ENCODE measurements at regions not wholly inside any gene's neighbourhood (a gene's known extent, or its start where the extent isn't known, plus 50 kb on each side); places are given as distances from the start of the nearest gene placed in this dataset.

- 72 to 80% (median 73%) methylated on average over 6 of the region's 6 CpGs for WGBS, 3 donors
- H3K27ac ChIP-seq (ENCODE audit: low read depth, low read length), result no peak overlapping the region
Observed at GRCh38 chr1:59077466-59078069, 219.3 kb upstream of the FGGY start.

- WGBS, 3 donors, result 54 to 78% (median 75%) methylated on average over 4 of the region's 4 CpGs
- no peak overlapping the region for H3K27ac ChIP-seq (ENCODE audit: low read depth, low read length)
Observed at GRCh38 chr1:59078070-59078800, 218.7 kb upstream of the FGGY start.

DNA sequence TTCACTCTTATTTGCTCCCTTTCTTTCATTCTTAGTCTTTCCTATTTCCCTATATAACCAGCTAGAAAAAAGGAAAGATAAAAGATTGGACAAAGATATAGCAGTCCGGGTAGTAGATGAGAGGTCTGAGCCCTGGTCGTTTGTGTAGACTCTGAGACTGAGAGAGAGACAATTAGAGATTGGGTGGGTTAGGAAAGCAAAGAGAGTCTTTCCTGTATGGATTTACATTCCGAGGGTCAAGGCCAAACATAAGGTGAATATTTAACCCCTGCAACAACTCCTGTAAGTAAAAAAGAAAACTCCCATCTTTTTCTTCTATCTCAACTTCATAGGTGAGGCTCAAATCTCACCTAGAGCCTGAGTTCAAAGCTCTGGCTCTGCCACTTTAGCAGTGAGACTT lies 218.0 kb upstream of the FGGY start:
- WGBS, 3 donors, result 62 to 83% (median 82%) methylated on average over 3 of the region's 3 CpGs
- no peak overlapping the region for H3K27ac ChIP-seq (ENCODE audit: low read depth, low read length)

GRCh38 chr1:59079434-59080140 lies 217.3 kb upstream of the FGGY start:
- H3K27ac ChIP-seq (ENCODE audit: low read depth, low read length), result no peak overlapping the region
- 53 to 59% (median 53%) methylated on average over 3 of the region's 3 CpGs for WGBS, 3 donors

DNA sequence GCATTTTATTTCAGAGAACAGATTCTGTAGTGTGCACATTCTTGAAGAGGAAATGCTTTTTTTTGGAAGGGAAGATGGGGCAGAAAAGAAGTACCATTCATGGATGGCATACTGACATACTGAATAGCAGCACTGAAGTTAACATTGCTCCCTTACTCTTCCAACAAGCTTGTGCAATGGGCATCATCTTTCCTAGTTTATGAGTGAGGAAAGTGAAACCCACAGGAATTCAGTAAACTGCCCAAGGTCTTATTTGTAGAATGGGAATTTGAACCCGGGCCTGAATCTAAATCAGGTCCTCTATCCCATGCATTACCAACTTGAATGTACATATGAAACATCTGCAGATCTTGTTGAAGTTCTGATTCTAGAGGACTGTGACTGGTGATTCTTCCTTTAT lies 215.7 kb upstream of the FGGY start:
- WGBS, 3 donors, result 95 to 97% (median 96%) methylated on average over 1 of the region's 1 CpG
- no peak overlapping the region for H3K27ac ChIP-seq (ENCODE audit: low read depth, low read length)

- WGBS, 3 donors, result 79 to 97% (median 88%) methylated on average over 5 of the region's 5 CpGs
- H3K27ac ChIP-seq (ENCODE audit: low read depth, low read length), result no peak overlapping the region
Observed at GRCh38 chr1:59081795-59082194, 215.1 kb upstream of the FGGY start.

GRCh38 chr1:59083946-59084865 lies 212.7 kb upstream of the FGGY start:
- H3K27ac ChIP-seq (ENCODE audit: low read depth, low read length), result peak overlapping the region; percentile 67
- 20 to 43% (median 31%) methylated on average over 9 of the region's 9 CpGs for WGBS, 3 donors

DNA sequence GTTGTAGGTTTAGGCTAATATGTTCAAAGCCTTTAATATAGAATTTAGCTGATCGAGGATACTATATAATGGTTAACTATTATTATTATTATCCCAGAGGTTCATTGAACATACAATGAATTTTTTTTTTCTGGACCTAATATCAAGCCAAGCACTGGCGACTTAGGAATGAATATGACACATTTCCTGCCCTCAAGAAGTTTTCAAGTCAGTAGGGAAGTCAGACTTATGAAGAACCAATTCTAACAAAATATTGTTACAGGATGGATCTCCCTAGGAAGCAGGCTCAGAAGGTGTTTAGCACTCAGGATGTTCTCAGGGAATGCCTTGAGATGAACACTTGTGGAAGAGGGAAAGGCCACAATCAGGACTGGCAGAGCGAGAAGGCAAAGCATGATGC lies 211.8 kb upstream of the FGGY start:
- no peak overlapping the region for H3K27ac ChIP-seq (ENCODE audit: low read depth, low read length)
- 83 to 90% (median 85%) methylated on average over 3 of the region's 3 CpGs for WGBS, 3 donors

- WGBS, 3 donors, result 84 to 98% (median 92%) methylated on average over 4 of the region's 4 CpGs
- H3K27ac ChIP-seq (ENCODE audit: low read depth, low read length), result no peak overlapping the region
Observed at GRCh38 chr1:59089036-59089798, 207.7 kb upstream of the FGGY start.

- WGBS, 3 donors, result 75 to 88% (median 87%) methylated on average over 4 of the region's 4 CpGs
- H3K27ac ChIP-seq (ENCODE audit: low read depth, low read length), result no peak overlapping the region
Observed at GRCh38 chr1:59089922-59090457, 206.9 kb upstream of the FGGY start.

GRCh38 chr1:59092126-59092525 lies 204.8 kb upstream of the FGGY start:
- H3K27ac ChIP-seq (ENCODE audit: low read depth, low read length), result no peak overlapping the region
- 86 to 91% (median 91%) methylated on average over 3 of the region's 3 CpGs for WGBS, 3 donors

DNA sequence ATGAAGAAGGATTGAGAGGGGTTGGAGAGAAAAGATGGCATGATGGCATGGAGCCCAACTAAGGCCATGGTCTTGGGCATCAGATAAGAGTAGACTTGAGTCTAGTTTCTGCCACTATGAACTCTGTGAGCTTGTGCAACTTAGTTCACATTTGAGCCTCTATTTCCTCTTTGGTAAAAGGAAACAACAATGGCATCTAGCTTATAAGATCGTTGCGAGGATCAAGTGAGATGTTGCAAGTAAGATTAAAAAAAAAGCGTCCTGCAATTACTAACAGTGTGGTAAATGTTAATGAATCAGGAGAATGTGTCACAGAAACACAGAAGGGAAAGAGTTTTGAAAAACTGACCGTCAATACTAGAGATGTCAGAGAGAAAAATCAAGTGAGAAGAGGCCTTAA lies 202.9 kb upstream of the FGGY start:
- WGBS, 3 donors, result 62 to 89% (median 72%) methylated on average over 4 of the region's 4 CpGs
- H3K27ac ChIP-seq (ENCODE audit: low read depth, low read length), result no peak overlapping the region

DNA sequence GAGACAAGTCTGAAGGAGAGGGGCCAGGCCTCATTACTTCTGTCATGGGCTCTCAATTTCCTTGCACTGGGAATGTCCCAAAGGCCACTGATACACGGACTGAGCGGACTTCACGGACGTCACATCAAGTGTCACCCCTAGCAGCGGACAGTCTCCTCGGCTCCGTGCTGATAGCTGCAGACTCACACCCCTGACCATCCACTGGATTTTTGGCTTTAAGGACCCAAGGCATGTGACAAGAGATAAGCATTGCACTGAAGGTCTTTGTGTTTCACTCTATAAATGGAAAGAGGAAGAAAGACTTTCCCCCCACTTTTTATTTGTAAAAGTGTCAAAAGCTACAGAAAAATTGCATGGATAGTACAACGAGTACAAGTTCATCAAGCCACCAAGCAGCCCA lies 200.4 kb upstream of the FGGY start:
- 75 to 88% (median 80%) methylated on average over 8 of the region's 8 CpGs for WGBS, 3 donors
- H3K27ac ChIP-seq (ENCODE audit: low read depth, low read length), result no peak overlapping the region

GRCh38 chr1:59098655-59099054 lies 198.2 kb upstream of the FGGY start:
- no peak overlapping the region for H3K27ac ChIP-seq (ENCODE audit: low read depth, low read length)
- WGBS, 3 donors, result 59 to 67% (median 62%) methylated on average over 2 of the region's 2 CpGs

DNA sequence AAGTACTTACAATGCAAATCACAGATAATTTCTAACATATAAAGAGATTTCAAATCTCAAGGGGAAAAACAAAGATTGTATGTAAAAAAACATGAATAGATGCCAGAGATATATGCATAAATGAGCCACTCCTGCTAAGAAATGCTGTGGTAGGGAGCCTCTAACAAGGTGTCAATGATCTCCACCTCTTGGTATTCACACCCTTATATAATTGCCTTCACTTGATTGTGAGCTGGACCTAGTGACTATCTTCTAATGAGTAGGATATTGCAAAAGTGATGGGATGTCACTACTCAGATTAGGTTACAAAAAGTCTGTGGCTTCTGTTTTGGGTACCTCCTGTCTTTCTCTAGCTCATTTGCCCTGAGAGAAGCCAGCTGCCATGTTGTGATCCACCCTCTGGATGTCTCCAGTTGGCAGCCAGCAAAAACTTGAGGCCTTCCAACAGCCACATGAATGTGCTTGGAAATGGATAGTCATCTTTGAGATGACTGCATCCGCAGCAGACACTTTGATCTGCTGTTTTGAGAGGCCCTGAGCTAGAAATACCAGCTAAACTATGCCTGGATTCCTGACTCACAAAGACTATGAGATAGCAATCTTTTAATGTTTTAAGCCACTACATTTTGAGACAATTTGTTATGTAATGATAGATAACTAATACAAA lies 196.1 kb upstream of the FGGY start:
- no peak overlapping the region for H3K27ac ChIP-seq (ENCODE audit: low read depth, low read length)
- WGBS, 3 donors, result 93 to 98% (median 95%) methylated on average over 1 of the region's 1 CpG

- no peak overlapping the region for H3K27ac ChIP-seq (ENCODE audit: low read depth, low read length)
- 48 to 68% (median 50%) methylated on average over 2 of the region's 2 CpGs for WGBS, 3 donors
Observed at GRCh38 chr1:59101518-59101917, 195.4 kb upstream of the FGGY start.

DNA sequence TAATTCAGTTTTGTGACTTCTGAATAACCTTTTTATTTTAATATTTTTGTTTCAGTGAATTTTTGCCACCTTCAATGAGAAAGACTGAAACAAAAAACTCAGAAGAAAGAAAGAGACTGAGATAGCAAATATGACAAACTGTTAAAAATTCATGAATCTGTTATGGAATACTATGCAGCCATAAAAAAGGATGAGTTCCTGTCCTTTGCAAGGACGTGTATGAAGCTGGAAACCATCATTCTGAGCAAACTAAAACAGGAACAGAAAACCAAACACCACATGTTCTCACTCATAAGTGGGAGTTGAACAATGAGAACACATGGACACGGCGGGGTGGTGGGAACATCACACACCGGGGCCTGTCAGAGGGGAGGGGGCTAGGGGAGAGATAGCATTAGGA lies 193.4 kb upstream of the FGGY start:
- WGBS, 3 donors, result 95 to 97% (median 95%) methylated on average over 4 of the region's 4 CpGs
- no peak overlapping the region for H3K27ac ChIP-seq (ENCODE audit: low read depth, low read length)

Measured in adipose tissue (tissue), 3 donors.